GM12865 (cell line): ENCODE measurements at regions not wholly inside any gene's neighbourhood (a gene's known extent, or its start where the extent isn't known, plus 50 kb on each side); places are given as distances from the start of the nearest gene placed in this dataset.

Experiments
- DNase-seq: peaks from one replicate; pipeline ENCODE4 v3.0.0; 2010; ENCODE audit warnings: low read depth
- H3K4me3 ChIP-seq: 2 replicates; pipeline ENCODE4 v1.5.1; 2011; ENCODE audit warnings: mild to moderate bottlenecking, low read depth, low read length, control low read depth
- TF ChIP-seq, protein P1 (sequence below): IDR thresholded peaks from 2 replicates; pipeline ENCODE4 v1.5.1; 2011; ENCODE audit warnings: low read length, control low read depth, low read depth, inconsistent platforms; ENCODE audit not compliant: insufficient read depth; ENCODE audit errors: missing control alignments

GRCh38 chr5:87836696-87837095, 424.0 kb upstream of the CCNH start:
- H3K4me3 ChIP-seq = no peak overlapping the region
- TF ChIP-seq, protein P1, sequence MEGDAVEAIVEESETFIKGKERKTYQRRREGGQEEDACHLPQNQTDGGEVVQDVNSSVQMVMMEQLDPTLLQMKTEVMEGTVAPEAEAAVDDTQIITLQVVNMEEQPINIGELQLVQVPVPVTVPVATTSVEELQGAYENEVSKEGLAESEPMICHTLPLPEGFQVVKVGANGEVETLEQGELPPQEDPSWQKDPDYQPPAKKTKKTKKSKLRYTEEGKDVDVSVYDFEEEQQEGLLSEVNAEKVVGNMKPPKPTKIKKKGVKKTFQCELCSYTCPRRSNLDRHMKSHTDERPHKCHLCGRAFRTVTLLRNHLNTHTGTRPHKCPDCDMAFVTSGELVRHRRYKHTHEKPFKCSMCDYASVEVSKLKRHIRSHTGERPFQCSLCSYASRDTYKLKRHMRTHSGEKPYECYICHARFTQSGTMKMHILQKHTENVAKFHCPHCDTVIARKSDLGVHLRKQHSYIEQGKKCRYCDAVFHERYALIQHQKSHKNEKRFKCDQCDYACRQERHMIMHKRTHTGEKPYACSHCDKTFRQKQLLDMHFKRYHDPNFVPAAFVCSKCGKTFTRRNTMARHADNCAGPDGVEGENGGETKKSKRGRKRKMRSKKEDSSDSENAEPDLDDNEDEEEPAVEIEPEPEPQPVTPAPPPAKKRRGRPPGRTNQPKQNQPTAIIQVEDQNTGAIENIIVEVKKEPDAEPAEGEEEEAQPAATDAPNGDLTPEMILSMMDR = no peak
- no peak for DNase-seq

- H3K4me3 ChIP-seq = no peak overlapping the region
- TF ChIP-seq, protein P1 = no peak
- no peak for DNase-seq
These were observed 418.8 kb upstream of the CCNH start for GRCh38 chr5:87831499-87831898.

DNA sequence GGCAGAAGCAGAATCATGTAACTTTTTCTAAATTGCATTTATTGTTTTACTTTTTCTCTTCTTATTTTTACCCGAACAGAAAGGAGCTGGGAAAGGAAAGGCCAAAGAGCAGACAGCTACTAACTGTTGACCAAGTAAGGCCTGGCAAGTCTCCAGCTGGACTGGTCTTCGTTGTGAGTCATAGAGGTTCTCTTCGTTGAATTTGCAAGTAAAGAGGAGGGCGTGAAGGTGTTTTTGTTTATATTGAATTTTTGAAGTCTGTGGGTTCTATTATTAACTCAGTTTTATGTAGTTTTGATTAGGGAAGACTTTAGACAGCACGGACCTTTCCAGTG, 416.5 kb upstream of the CCNH start:
- TF ChIP-seq, protein P1 = no peak
- H3K4me3 ChIP-seq = no peak overlapping the region
- no peak for DNase-seq

DNA sequence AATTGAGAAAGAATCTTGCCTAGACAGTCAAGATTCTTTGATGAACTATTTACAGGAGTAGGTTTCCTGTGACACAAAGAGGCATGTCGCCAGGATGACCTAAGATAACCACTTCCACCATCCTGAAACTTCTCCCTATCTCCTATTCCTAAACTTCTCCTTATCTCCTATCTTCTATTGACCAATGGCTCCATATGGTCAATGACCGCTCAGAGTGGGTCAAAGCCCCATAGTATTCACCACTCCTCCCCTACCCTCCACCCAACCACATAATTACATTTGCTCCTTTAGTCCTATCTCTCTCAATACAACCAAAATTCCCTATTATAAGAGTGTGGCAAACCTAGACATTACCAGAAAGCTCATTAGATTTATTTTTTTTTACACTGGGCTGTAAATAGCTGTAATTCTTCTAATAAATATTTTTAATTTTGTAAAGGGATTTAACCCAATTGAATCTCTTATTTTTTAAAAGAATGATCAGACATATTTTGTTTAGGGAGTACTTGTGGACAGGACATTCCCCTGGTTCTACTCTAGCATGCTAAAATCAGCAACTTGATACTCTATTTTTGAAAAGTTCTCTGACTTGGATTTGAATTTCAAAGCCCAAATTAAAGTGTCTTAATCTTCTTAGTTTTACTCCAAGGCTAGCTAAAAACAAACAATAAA, 416.0 kb upstream of the CCNH start:
- TF ChIP-seq, protein P1 = no peak
- no peak for DNase-seq
- H3K4me3 ChIP-seq = no peak overlapping the region

- TF ChIP-seq, protein P1 = no peak
- no peak for DNase-seq
These were observed 414.8 kb upstream of the CCNH start for GRCh38 chr5:87827539-87827938.

GRCh38 chr5:87826507-87826906, 413.8 kb upstream of the CCNH start:
- TF ChIP-seq, protein P1 = no peak
- DNase-seq = no peak
- no peak overlapping the region for H3K4me3 ChIP-seq

More at GRCh38 chr5:87827539-87827938, 414.8 kb upstream of the CCNH start:
- H3K4me3 ChIP-seq = no peak overlapping the region

DNA sequence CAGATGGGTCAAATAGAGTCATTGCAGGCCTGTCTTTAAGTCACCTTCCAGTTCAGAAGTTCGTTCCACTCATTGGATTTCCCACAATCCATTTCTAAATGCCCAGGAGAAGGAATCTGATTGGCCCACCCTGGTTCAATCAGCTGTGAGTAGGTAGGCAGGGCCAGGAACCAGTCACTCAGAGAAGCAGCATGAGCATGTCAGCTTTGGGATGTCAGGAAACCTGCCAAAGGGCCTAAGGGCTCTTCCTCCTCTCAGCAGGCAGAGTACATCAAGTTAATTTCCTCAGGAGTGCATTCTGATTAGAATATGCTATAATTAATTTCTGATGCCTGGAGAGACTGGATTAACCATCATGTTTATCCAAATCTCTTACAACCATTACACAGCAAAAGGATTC, 412.9 kb upstream of the CCNH start:
- TF ChIP-seq, protein P1 = no peak
- H3K4me3 ChIP-seq = no peak overlapping the region
- no peak for DNase-seq
